GM21447 (cell line): ENCODE measurements at regions not wholly inside any gene's neighbourhood (a gene's known extent, or its start where the extent isn't known, plus 50 kb on each side); places are given as distances from the start of the nearest gene placed in this dataset.

ENCODE experiments used
- ATAC-seq: cut with Tn5 transposase; IDR thresholded peaks from one replicate; pipeline ENCODE4 v1.9.1; 2021; ENCODE audit not compliant: unreplicated experiment

DNA sequence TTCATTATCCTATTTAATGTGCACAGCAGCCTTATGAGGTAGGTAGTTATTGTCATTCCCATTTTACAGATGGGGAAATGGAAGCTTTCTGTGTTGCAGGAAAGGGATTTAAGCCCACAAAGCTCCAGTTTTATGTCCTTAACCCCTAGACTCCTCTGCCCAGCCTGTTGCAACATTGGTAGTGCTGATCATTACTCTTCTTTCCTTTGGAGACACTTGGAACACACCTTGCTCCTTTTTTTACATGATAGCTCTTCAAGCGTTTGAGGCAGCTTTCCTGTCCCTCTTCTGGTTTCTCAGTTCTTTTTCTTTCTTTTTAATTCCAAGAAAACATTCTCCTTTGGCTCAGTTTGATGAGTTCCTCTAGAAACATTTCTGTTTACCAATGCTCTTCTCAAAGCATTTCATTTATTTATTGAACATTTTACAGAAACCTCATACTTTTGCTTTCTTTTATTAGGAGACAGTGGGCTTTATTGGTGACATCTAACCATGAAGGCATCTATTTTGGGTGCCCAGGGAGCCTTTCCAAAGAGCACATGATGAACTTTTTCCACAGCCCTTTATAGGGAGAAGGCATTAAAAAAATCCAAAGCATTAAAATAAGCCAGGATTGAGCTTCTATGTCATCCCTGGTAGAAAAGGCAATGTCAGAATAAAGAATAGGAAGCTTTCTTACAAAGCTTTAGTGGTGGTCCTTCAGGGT, 218.0 kb downstream of the TMEM38B start:
- no peak for ATAC-seq

DNA sequence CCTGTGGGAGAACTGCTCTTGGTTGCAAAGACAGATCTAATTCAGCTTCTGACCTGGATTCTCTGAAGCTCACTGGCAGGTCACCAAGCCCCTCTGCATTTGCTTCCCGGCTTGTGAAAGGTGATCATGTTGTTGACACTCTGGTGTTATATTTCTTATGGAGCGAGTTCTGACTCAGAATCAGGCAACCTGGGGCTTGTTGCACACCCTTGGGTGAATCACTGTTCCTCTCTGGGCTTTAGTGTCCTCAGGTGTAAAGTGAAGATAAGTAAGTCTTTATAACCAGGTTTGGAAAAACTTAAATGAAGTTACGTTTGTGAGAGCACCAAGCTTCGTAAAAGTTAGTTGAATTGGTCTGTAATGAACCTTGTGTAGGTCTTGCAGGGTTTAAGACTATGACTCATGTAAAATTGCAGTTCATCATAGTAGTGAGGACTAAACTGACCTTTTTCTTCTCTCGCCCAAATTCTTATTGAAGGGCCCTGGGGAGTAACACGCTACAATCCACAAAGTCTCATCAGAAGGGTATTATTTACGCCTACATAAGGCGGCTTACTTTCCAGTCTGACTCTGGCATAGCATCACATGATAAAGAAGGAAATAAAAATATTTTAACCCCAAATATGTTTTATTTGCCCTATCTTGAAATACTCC, 218.6 kb downstream of the TMEM38B start:
- no peak for ATAC-seq

DNA sequence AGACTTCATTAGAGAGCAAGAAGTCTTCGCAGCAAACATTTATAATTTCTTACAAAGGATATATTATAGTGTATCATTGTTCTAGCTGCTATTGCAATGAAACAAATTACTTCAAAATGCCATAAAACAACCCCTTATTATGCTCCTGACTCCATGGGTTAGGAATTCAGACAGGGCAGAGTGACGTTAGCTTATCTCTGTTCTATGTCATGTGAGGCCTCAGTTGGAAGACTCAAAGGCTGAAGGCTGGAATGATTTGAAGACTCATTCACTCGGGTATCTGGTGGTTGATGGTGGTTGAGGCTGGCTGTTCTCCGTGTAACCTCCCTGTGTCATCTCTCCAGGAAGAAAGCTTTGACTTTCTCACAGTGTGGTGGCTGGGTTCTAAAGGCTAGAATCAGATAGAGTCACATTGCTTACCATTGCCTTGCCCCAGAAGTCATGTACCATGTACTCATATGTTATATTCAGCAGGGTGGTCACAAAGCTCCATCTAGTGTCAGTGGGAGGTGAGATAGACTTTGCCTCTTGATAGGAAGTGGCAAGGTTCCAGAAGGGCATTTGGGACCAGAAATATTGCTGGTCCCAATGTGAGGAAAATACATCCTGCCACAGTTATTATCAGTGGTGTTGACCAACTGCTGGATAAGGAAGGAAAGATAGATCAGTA, 226.9 kb downstream of the TMEM38B start:
- no peak for ATAC-seq

DNA sequence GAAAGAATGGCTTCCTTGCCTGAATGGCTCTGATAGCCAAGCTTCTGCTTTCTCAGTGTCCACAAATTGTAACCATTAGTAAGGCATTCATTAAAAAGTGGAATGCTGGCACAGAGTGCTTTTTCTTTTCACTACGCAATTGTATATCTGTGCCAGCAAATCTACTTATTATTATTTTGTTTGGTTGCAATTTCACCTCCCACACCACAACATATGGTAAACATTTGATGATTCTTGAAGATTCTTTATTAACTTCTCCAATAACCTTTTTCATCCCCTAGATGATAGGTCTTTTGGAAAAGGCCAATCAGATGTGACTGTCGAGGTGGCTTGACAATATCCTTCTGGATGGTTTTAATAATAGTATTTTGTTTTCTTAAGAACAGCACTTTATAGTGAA, 234.1 kb downstream of the TMEM38B start:
- ATAC-seq, result no peak

DNA sequence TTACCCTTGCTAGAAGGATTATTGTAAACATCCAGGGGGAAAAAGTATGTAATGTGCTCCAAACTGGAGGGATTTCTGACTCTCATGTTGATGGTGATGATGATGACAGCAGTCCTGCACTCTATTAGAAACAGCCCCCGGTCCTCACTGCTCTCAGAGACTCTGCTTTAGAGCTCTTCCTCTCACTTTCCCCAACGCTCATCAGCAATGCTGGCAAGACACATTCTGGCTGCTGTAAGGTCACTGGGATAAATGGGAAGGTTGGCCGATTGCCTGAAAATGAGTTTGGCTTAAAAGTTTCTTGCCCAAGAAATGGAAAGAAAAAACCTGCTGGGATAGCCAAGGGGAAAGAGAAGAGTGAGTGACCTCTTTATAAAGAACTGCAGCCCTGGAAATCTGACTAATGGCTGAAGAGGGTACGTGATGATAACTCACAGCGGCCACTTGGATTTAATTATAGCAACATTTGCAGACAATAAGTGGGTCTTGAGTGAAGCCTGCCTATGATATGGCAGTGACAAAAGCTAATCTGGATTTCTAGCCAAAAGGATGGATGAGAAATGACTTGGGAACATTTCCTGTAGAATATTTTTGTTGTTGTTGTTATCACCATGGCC, 235.8 kb downstream of the TMEM38B start:
- no peak for ATAC-seq

DNA sequence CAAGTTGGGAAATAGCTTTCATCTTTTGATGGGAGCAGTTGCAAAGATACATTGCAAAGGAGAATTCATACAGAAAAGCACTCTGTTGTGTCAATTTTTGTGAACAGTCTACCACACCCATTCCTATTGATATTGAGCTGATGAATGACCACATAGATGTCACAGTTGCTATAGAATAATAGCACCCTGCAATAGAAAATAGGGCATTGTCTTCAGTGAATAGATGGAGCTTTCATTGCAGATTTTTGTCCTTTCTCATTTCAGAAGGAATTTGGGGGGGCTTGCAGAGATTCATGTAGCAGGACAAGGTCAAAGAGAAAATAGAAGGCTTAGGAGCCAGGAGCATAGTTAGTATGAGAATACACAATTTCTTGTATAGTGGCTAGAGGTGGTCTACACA, 237.9 kb downstream of the TMEM38B start:
- no peak for ATAC-seq

DNA sequence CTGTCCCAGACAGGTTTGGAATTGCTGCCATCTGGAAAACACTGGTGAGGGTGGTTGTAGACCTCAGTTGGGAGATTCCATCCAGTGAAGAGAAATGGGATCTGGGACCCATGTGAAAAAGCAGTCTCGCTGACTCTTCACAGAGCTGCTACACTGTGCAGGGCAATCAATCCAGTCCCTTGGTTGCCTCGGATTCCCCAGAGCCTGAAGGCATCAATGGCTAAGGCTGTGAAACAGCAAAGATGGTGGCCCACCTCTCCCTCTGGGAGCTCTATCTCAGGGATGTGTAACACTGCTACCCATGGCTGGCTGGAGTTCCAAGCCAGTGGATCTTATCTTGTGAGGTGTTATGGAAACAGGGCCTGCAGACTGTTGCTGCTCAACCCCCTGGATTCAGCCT, 256.1 kb downstream of the TMEM38B start:
- ATAC-seq, result no peak

DNA sequence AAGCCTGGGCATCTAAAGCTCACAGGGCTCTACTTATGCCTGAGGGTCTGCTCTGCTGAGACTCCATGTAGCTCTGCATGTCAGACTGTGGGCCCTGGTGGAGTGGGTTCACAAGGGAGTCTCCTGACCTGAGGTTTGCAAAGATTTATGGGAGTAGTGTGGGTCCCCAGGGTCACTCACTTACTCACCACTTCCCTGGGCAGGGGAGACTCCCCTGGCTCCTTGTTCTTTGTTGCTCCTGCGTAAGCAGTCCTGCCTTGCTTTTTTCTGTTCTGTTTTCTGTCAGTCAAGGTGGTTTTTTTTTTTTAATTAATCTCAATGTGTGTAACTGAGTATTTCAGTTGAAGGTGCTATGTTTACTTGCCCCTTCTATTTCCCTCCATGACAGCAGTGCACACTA, 256.6 kb downstream of the TMEM38B start:
- ATAC-seq, result no peak

DNA sequence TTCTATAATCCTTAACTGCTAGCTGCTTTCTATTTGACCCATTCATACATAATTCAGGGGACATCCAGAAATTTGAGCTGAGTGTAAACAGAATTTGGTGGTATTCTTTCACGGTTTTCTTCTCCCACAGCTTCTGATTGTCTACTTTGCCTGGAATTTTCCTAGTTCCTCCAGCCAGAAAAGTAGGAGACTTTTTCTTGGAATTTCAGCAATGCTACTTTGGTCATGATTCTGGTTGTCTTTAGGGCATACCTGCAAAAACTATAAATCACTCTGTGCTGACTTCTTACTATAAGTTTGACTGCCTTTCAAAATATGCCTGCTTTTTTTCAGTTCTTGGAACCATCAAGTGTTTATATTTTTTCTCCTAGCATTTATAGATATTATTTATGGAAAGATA, 260.2 kb downstream of the TMEM38B start:
- no peak for ATAC-seq

DNA sequence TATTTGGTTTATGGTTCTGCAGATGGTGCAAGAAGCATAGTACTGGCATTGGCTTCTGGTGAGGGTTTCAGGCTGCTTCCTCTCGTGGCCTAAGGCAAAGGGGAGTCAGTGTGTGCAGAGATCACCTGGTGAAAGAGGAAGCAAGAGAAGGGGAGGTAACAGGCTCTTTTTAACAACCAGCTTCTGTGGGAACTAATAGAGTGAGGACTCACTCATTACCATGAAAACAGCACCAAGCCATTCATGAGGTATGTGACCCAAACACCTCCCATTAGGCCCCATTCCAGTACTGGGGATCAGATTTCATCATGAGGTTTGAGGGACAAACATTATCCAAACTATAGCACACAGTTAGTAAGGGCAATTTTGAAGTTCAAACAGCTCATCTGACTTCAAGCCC, 263.5 kb downstream of the TMEM38B start:
- ATAC-seq, result no peak

DNA sequence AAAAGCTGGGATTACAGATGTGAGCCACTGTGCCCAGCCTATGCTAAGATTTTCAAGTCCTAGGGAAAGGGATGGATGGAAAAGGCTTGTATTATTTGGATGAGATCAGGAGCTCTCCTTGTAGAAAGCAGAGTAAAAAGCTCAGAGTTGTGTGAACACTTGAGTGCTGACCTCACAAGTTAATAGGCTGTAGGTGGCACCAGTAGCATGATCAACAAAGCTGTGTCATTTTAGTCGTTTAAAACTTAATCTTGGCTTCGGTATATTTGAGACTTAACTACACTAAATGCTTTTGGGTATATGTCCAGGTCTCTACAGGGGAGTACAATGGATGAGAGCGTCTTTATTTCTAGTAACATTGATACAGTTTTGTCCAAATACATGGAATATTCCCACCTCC, 264.2 kb downstream of the TMEM38B start:
- no peak for ATAC-seq

DNA sequence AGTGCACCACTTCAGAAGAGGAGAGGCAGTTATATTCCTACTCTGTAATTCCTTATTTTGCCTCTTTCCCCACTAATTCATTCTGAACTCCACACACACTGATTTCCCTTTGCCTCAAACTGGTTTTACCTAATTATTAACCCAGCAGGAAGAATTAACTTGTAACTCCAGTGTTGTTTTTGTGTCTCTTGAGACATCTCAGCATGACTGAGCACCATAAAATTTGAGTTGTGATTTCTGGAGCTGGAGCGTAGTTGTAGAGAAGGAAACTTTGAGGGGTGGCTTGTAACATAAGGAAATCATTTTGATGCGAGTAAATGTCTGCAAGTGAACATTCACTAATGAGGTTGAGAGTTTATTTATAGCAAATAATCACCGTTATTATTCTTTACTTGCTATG, 265.2 kb downstream of the TMEM38B start:
- no peak for ATAC-seq

DNA sequence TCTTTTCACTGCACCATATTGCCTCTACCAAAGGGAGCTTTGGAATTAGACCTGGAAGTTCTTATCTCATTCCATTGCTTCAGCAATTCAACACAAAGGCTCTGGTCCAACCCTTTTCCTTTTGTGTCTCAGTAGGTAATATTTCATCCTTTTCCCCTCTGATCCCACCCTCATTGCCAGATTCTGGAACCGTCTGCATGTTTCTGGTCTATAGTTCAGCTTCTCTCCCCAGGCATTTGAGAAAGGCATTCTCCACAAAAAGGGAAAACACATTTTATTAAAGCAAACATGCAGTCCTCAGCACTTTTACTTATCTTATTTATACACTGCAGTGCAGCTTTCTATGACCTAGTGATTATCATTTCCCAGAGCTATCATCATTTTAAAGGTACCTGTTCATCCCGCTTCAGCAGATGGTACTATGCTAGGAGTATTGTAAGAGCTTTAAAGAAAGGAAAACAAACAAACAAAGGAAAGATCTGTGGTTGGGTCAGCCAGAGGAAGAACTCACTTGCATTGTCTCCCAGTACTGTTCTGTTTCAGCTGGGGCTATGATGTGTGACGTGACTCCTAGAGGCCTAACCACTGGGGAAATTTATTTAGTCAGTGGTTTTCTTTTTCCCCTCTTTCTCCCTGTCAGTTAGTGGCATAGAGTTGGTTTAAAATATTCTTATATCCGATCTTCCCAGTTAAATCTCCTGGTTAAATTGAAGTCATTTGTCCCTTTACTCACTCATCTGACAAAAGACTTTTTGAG, 269.2 kb downstream of the TMEM38B start:
- ATAC-seq, result no peak

DNA sequence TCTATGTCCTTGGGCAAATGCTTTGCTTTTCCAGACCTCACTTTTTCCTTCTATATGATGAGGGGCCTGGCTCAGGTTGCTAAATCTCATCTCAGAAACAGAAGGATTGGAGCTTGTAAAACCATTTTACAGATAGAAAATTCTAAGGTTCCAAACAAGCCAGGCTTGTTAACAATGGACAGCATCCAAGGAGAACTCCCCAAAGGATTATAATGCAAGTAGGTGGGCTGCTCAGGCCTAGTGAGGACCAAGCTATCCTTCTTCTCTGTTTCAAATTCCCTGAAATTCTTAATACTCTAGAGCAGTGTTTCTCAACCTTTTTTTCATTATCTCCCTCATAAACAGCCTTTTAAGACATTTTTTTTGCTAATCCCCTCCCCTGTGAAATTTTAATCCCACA, 269.8 kb downstream of the TMEM38B start:
- no peak for ATAC-seq

DNA sequence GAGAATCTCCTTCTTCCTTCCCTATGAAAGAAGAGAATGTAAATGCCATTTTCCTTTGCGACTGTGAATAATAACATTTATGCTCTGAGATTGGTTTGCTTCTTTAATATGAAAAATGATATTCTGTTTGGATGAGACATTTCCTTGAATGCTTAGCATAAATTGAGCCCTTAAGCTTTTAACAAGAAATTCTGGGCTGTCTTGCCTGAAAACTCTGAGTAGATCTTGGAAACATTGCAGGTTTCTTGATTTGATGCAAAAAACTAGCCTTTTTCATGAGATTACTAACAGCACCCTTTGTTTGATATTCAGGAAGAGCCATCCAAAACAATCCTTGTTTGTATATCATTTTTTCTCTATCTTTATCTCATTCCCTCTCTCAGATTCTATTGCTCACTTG, 272.5 kb downstream of the TMEM38B start:
- ATAC-seq, result no peak

DNA sequence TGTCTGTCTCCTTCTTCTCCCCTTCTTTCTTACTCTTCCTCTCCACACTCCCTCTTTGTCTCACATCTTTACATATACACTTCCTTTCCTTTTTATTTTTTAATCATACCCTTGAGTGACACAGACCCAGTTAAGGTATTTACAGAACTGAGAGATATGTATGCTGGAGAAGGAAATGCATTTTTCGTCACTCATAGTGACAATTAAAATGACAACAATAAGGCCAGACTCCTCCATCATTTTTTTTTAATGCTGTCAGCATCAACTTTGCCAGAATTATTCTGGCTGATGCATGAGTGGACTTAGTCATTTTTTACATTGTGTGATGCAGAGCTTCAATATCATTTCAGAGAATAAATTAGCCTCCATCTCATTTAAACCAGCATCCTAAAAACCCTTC, 272.9 kb downstream of the TMEM38B start:
- no peak for ATAC-seq

DNA sequence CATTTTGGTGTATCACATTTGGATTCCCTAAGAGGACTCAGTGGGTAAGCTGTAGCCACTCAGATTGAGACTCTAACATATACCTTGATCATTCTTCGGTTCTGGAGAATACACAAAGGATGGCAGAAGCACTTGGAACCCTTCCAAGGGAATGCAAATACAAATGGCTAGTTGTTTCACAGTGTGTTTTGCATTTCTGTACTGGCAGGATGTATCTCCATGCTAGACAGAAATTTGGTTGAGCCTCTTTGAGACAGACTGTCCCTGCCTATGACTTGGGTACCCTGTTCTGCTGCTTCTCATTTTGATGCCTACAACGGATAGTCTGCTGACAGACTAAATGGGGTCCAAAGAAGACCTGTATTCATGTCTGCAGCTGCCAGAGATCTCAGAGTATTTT, 273.5 kb downstream of the TMEM38B start:
- ATAC-seq, result no peak

DNA sequence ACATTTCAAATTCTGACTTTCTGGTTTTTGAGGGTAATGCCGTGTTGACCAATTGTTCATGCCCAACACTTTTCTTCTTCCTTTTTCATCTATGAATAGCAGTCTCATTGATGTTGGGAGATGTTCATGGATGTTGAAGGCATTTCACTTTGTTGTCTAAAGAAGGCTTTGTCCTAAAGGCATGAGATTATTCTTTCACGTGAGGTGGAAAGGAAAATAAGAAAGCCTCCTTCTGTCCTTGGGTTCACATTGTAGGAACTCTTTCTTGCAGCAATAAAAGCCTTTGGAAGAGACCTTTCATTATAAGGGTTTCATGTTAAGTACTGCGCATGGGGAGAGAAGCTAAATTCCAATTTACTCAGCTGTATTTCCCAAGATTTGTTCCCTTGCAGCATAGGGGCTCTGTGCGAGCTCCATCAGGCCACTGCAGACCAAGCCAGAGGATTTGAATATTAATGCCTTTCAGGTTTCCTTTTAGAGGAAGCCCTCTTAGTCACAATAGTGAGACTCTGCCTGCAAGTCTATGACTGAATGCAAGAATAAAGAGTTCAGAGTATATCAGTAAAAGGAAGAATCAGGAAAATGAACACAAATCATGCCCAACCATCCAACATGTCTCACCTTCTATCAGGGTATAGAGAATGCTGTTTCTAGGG, 274.6 kb downstream of the TMEM38B start:
- no peak for ATAC-seq

DNA sequence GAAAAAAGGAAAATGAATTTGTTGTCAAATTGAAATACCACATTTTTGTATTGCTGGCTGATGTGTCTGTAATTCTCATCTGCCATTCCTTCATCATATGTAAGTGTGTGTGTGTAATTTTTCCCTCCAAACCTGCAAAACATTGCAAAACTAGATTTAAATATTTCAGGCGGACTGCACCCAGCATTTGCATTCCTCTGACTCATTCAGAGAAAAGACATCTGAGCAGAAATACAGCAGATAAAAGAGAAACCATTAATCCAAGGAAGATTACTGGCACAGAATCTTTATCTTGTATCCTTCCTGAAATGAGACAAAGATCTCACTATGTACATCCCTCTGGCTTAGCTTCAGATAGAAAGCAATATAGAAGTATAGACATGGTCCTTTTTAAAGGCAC, 275.3 kb downstream of the TMEM38B start:
- no peak for ATAC-seq

DNA sequence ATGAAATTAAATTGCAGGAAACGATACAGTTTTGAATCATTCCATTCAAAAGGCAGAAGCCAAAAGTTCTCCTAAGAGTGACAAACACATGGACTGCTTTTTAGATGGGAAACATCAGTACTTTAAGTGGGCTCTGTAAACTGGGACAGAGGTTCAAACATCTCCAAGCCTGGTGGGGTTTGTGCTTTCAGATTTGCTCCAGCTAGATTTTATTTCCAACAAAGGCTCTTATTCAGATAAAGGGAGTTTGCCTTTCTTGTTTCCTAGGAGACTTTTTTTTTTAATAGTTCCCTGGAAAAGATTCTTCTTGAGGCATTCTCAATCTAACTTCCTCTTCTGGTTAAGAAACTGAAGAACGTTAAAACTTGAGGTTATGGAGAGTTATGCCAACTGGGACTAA, 277.6 kb downstream of the TMEM38B start:
- ATAC-seq, result no peak
